Endodermal cell (in vitro differentiated cells): ENCODE measurements at regions not wholly inside any gene's neighbourhood (a gene's known extent, or its start where the extent isn't known, plus 50 kb on each side); places are given as distances from the start of the nearest gene placed in this dataset.
"Not testable (repeated sequence)": the region's sequence is repeated elsewhere in the genome, so short reads cannot be mapped to it uniquely, and the experiment has no call there.

Source experiments
- DNase-seq: peaks from one replicate; pipeline ENCODE4 v3.0.0-alpha.2; 2017
- H3K27ac ChIP-seq: 2 replicates; pipeline ENCODE4 v1.5.1; 2013; ENCODE audit warnings: mild to moderate bottlenecking, low read depth, low read length, moderate library complexity
- H3K27me3 ChIP-seq: 2 replicates; pipeline ENCODE4 v1.6.1; 2013; ENCODE audit warnings: mild to moderate bottlenecking, low read length, moderate library complexity; ENCODE audit not compliant: insufficient read depth, control insufficient read depth, poor library complexity, severe bottlenecking
- H3K36me3 ChIP-seq: 2 replicates; pipeline ENCODE4 v1.7.0; 2013; ENCODE audit warnings: mild to moderate bottlenecking, low read length, moderate library complexity; ENCODE audit not compliant: control insufficient read depth, insufficient read depth
- H3K4me1 ChIP-seq: one replicate; pipeline ENCODE4 v1.7.0; 2013; ENCODE audit warnings: low read length; ENCODE audit not compliant: control insufficient read depth, insufficient read depth
- H3K4me3 ChIP-seq: 2 replicates; pipeline ENCODE4 v1.5.1; 2013; ENCODE audit warnings: mild to moderate bottlenecking, low read length, moderate library complexity
- H3K9ac ChIP-seq: 2 replicates; pipeline ENCODE4 v1.6.1; 2013; ENCODE audit warnings: mild to moderate bottlenecking, low read length, moderate library complexity; ENCODE audit not compliant: poor library complexity, severe bottlenecking; ENCODE audit errors: extremely low read depth
- H3K9me3 ChIP-seq: 2 replicates; pipeline ENCODE4 v1.6.1; 2013; ENCODE audit warnings: mild to moderate bottlenecking, low read length, moderate library complexity; ENCODE audit not compliant: control insufficient read depth
- H3K27ac Mint-ChIP-seq: 2 replicates; pipeline ENCODE4 v1.8.0; 2020; ENCODE audit warnings: mixed read lengths
- H3K27me3 Mint-ChIP-seq: 2 replicates; pipeline ENCODE4 v1.8.0; 2021; ENCODE audit warnings: mild to moderate bottlenecking, mixed read lengths; ENCODE audit not compliant: insufficient read depth
- H3K36me3 Mint-ChIP-seq: 2 replicates; pipeline ENCODE4 v1.8.0; 2020; ENCODE audit warnings: low read depth, mixed read lengths
- H3K4me1 Mint-ChIP-seq: 2 replicates; pipeline ENCODE4 v1.8.0; 2020; ENCODE audit warnings: mixed read lengths
- H3K4me3 Mint-ChIP-seq: 2 replicates; pipeline ENCODE4 v1.8.0; 2020; ENCODE audit warnings: mild to moderate bottlenecking, moderate library complexity, mixed read lengths
- H3K9me3 Mint-ChIP-seq: 2 replicates; pipeline ENCODE4 v1.8.0; 2020; ENCODE audit warnings: mild to moderate bottlenecking, mixed read lengths
- WGBS, 2 experiments: methylation state at CpG; one replicate each; pipeline versions ENCODE4 v1.1.5 to v1.1.7; 2013; ENCODE audit warnings: missing lambda C conversion rate in 2 of 2, mixed read lengths in 1 of 2; ENCODE audit not compliant: insufficient coverage in 1 of 2, insufficient read length in 1 of 2; 5-methylcytosine and 5-hydroxymethylcytosine counted together
- TF ChIP-seq, protein P1 (sequence below): fragments of 200-600 bp; sonication (generic); conservative IDR thresholded peaks from 2 replicates; pipeline ENCODE4 v1.5.0; 2021; ENCODE audit warnings: antibody characterized with exemption, mild to moderate bottlenecking

DNA sequence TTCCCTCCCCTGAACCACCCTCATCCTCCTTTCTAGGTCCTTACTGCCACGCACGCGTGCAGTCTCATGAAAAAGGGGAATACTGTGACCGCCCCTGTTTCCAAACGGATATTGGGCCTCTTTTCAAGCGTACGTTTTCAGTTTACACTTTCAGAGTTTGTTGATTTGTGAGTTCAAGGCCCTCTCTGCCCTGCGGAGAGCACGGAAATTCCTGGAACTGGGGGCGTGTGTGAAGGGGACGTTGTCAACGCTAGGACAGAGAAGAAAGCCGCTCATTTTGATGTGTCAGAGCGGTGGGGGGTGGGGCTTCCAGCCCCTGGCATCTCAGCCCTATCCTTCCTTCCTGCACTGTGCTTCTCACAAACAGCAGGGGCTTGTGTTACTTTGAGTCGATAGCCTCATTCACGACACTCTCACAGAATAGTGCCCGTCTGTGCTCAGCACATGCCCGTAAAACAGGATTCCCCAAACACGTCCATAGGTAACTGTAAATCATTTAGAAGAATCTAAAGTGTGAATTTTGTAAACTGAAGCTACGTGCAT is 137.6 kb upstream of the PEG3 start:
- peaks cover 12% of the 10 kb centered on the region for H3K36me3 Mint-ChIP-seq
- no peak overlapping the region for H3K4me3 Mint-ChIP-seq
- no peaks in the 10 kb centered on the region for H3K27me3 ChIP-seq
- H3K4me1 ChIP-seq, result no peaks in the 10 kb centered on the region
- H3K27ac Mint-ChIP-seq, result no peak overlapping the region
- H3K36me3 ChIP-seq, result no peaks in the 10 kb centered on the region
- no peak overlapping the region for H3K9ac ChIP-seq
- H3K27me3 Mint-ChIP-seq, result no peaks in the 10 kb centered on the region
- peaks cover 59% of the 10 kb centered on the region for H3K9me3 ChIP-seq
- H3K4me3 ChIP-seq, result no peak overlapping the region
- WGBS, 2 experiments, result 86 to 87% methylated on average over 10 to 19 of the region's 20 CpGs
- no peak for DNase-seq
- no peak overlapping the region for H3K27ac ChIP-seq
- H3K4me1 Mint-ChIP-seq, result no peaks in the 10 kb centered on the region
- TF ChIP-seq, protein P1, sequence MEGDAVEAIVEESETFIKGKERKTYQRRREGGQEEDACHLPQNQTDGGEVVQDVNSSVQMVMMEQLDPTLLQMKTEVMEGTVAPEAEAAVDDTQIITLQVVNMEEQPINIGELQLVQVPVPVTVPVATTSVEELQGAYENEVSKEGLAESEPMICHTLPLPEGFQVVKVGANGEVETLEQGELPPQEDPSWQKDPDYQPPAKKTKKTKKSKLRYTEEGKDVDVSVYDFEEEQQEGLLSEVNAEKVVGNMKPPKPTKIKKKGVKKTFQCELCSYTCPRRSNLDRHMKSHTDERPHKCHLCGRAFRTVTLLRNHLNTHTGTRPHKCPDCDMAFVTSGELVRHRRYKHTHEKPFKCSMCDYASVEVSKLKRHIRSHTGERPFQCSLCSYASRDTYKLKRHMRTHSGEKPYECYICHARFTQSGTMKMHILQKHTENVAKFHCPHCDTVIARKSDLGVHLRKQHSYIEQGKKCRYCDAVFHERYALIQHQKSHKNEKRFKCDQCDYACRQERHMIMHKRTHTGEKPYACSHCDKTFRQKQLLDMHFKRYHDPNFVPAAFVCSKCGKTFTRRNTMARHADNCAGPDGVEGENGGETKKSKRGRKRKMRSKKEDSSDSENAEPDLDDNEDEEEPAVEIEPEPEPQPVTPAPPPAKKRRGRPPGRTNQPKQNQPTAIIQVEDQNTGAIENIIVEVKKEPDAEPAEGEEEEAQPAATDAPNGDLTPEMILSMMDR, result no peak
- H3K9me3 Mint-ChIP-seq, result peaks cover 89% of the 10 kb centered on the region

DNA sequence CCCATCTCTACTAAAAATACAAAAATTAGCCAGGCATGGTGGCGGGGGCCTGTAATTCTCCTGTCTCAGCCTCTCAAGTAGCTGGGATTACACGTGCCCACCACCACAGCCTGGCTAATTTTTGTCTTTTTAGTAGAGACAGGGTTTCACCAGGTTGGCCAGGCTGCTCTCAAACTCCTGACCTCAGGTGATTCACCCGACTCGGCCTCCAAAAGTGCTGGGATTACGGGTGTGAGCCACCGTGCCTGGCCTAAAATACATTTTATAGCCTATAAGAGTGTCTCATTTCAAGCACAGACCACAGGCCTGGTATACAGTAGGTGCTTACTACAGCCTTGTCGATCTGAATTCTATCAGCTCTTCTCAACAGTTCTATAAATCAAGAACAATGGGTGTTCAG is 139.5 kb upstream of the USP29 start:
- H3K4me1 ChIP-seq, H3K4me1 Mint-ChIP-seq, H3K27ac ChIP-seq, H3K36me3 ChIP-seq, H3K27me3 ChIP-seq, H3K4me3 Mint-ChIP-seq, H3K4me3 ChIP-seq, H3K27me3 Mint-ChIP-seq, H3K27ac Mint-ChIP-seq, H3K9ac ChIP-seq, H3K36me3 Mint-ChIP-seq, DNase-seq: not testable (repeated sequence)
- 67 to 78% methylated on average over 6 to 7 of the region's 7 CpGs for WGBS, 2 experiments
- peaks cover 64% of the 10 kb centered on the region for H3K9me3 ChIP-seq
- peaks cover 91% of the 10 kb centered on the region for H3K9me3 Mint-ChIP-seq

DNA sequence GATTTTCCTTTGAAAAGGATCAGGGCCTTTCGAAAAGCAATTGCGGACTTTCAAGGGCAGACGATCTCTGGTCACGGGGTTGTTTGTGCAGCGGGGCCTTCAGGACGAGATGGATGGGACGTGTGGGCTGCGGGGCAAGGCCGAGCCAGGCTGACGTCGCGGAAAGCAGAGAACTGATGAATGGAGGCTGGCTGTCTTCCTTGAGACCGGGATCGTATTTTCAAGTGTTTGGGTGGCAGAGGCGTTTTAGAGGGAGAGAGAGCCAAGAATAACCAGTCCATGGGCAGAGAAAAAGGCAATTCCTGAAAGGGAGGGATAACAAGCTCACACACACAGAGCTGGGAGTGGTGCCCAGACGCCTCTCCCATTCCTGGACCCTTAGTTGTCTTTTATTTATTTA is 138.9 kb upstream of the USP29 start:
- no peak overlapping the region for H3K4me3 ChIP-seq
- TF ChIP-seq, protein P1, result no peak
- peaks cover 92% of the 10 kb centered on the region for H3K9me3 Mint-ChIP-seq
- H3K4me3 Mint-ChIP-seq, result no peak overlapping the region
- H3K4me1 Mint-ChIP-seq, result no peaks in the 10 kb centered on the region
- no peak overlapping the region for H3K9ac ChIP-seq
- H3K27me3 Mint-ChIP-seq, result no peaks in the 10 kb centered on the region
- 81 to 88% methylated on average over 12 to 15 of the region's 16 CpGs for WGBS, 2 experiments
- no peak overlapping the region for H3K27ac Mint-ChIP-seq
- H3K9me3 ChIP-seq, result peaks cover 69% of the 10 kb centered on the region
- no peak for DNase-seq
- no peaks in the 10 kb centered on the region for H3K36me3 ChIP-seq
- no peaks in the 10 kb centered on the region for H3K27me3 ChIP-seq
- H3K27ac ChIP-seq, result no peak overlapping the region
- H3K4me1 ChIP-seq, result no peaks in the 10 kb centered on the region
- H3K36me3 Mint-ChIP-seq, result peaks cover 9% of the 10 kb centered on the region

DNA sequence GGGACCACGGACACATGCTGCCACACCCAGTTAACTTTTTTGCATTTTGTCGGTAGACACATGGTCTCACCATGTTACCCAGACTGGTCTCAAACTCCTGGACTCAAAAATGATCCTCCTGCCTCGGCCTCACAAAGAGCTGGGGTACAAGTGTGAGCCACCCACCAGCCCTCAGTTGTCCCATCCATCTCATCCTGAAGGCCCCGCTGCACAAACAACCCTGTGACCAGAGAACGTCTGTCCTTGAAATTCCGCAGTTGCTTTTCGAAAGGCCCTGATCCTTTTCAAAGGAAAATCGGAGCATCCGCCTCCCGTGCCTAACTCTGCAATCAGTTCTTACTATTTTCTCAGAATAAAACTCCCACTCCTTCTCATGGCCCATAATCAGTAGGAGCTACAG is 138.3 kb upstream of the USP29 start:
- H3K9me3 Mint-ChIP-seq, result peaks cover 92% of the 10 kb centered on the region
- 67 to 86% methylated on average over 2 to 10 of the region's 10 CpGs for WGBS, 2 experiments
- not testable (repeated sequence) for H3K27me3 ChIP-seq, H3K4me3 ChIP-seq, H3K4me1 Mint-ChIP-seq, DNase-seq, H3K9ac ChIP-seq, H3K4me1 ChIP-seq, H3K36me3 Mint-ChIP-seq, H3K27me3 Mint-ChIP-seq, H3K4me3 Mint-ChIP-seq, H3K27ac Mint-ChIP-seq, H3K27ac ChIP-seq, H3K36me3 ChIP-seq
- peaks cover 72% of the 10 kb centered on the region for H3K9me3 ChIP-seq
